Testis (tissue), 2 donors: ENCODE measurements at regions not wholly inside any gene's neighbourhood (a gene's known extent, or its start where the extent isn't known, plus 50 kb on each side); places are given as distances from the start of the nearest gene placed in this dataset.

Experiments
- POLR2A ChIP-seq: fragments of 450-650 bp; IDR thresholded peaks from one replicate; pipeline ENCODE4 v1.6.1; 2017; ENCODE audit warnings: antibody characterized with exemption, mild to moderate bottlenecking, moderate library complexity
- TF ChIP-seq, protein P1 (sequence below), 3 experiments: fragments of 450-650 bp in 2 of 3; fragments of 200-600 bp in 1 of 3; sonication (generic) in 1 of 3; IDR thresholded peaks; one replicate each; pipeline ENCODE4 v1.5.1; 2016 to 2019; ENCODE audit warnings: antibody characterized with exemption in 3 of 3, mild to moderate bottlenecking in 2 of 3, moderate library complexity in 1 of 3

GRCh38 chr2:109053716-109054115 is 64.7 kb upstream of the EDAR start:
- TF ChIP-seq, protein P1, sequence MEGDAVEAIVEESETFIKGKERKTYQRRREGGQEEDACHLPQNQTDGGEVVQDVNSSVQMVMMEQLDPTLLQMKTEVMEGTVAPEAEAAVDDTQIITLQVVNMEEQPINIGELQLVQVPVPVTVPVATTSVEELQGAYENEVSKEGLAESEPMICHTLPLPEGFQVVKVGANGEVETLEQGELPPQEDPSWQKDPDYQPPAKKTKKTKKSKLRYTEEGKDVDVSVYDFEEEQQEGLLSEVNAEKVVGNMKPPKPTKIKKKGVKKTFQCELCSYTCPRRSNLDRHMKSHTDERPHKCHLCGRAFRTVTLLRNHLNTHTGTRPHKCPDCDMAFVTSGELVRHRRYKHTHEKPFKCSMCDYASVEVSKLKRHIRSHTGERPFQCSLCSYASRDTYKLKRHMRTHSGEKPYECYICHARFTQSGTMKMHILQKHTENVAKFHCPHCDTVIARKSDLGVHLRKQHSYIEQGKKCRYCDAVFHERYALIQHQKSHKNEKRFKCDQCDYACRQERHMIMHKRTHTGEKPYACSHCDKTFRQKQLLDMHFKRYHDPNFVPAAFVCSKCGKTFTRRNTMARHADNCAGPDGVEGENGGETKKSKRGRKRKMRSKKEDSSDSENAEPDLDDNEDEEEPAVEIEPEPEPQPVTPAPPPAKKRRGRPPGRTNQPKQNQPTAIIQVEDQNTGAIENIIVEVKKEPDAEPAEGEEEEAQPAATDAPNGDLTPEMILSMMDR (IDR thresholded peaks at IDR 0.05), result no peak
- no peak for TF ChIP-seq POLR2A
